ENCODE measurements at regions not wholly inside any gene's neighbourhood (a gene's known extent, or its start where the extent isn't known, plus 50 kb on each side); places are given as distances from the start of the nearest gene placed in this dataset.
A peak's percentile ranks its signal among the peaks of the same experiment; 100 is the strongest.

- no peak for DNase-seq
These were observed 311.0 kb downstream of the PTEN start for GRCh38 chr10:88174391-88174790.

DNA sequence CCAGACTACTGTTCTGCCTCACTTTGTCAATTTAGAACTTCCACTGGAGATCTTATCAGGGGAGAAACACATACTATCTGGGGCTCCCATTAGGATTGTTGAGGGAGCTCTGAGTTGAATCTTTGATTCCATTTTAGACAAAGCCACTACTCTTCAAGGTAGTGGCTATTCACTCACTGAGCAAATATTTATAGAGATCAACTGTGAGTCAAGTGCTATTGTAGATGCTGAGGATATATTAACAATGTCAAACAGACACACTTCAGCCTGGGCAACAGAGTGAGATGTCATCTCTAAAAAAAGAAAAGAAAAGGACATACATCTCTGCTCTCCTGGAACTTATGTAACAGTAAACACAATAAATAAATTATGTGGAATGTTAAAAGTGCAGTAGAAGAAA lies 315.3 kb downstream of the PTEN start:
- no peak for DNase-seq

DNA sequence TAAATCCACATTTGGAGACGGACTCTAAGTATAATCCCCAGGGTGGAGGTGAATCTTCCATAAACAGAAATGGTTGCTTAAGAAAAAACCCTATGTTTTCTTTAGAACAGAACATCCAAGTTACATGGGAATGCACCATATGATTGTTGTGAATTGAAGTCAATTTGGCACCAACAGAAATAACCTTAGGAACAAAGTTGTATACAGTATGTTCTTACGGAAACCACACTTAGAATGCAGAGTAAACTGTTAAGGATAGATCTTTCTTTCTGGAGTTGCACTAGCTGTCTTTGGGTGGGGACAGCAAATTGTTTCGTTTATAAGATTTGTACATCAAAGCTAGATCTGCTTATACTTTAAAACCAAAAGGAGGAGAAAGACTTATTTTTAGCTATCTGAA lies 316.4 kb downstream of the PTEN start:
- DNase-seq = no peak

DNA sequence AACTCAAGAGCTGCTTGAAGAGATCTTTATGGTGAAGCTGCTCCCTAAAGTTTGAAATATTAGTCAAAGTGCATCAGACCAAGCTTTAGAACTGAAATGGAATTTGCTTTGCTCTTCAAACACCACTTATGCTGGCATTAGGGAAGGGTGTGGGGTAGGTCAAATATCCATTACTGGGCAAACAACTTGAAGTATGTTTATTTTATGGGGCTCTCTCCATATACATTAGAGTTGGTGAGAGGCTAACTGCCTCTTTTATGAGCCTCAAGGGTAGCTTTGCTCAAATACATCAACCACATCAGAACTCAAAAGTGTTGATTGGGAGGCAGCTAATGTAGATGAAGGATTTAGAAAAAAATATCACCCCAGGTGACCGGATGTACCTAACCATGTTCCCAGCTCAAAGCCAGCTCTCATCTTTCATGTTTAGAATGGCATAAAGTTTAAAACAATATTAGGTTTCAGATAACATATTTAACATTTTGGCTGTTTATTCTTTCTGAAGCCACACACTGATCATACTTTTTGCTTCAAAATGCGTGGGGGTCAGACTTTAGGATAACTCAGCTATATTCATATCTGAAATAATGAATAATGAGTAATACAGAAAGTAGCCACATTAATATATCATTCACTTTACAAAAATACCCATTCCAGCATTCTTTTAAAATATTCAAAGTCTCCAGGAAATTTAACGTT lies 318.6 kb downstream of the PTEN start:
- no peak for DNase-seq

GRCh38 chr10:88182601-88182930 lies 319.1 kb downstream of the PTEN start:
- no peak for DNase-seq

DNA sequence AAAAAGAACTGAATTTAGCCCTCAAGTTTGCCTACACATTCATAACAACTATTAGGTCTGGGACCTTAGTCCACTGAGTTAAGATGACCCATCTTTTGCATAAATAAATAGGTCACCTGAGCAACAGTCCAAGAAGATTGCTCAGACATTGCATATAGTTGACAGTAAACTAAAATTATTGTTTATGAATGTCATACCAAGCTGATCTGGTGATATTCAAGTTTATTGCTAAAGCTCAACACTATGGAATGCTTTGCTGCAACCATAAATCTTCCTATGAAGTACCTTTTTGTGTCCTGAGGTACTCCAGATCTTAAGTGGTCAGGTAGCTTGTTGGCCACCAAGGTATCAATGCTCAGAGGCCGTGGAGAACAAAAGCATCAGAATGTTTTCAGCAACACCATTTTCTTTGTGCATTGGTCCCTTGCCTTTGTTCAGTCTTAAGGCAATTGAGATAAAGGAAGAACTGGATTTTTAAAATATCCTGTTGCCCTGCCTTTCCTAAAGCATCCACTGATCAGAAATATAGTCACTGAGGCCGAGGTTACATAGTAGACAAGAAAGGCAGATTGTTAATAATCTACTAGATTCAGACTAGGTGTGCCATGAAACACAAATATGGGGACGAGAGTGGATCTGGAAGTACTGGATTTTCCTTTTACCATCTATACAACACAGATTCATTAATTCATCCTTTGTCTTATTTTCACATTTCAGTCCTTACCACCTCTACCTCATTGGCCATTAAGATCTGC lies 321.3 kb downstream of the PTEN start:
- DNase-seq = no peak

GRCh38 chr10:88185830-88186229 lies 322.4 kb downstream of the PTEN start:
- DNase-seq = no peak

DNA sequence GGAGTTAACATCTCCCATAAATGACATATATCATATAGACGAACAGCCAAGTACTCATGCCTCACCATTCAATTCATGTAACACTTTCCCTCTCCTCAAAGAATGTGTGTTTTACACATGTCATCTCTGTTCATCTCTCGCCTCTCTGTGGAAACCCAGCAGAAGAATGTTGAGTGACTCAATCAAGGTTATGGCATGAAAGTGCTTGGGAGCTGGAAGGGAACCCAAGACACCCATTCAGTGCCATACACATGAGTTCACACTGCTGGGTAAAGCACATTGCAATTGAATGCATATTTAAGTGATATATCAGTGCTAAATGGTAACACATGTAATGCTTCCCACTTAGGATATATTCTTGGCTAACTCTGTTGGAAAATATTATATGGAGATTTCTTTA lies 322.9 kb downstream of the PTEN start:
- peak; percentile 19 for DNase-seq

DNA sequence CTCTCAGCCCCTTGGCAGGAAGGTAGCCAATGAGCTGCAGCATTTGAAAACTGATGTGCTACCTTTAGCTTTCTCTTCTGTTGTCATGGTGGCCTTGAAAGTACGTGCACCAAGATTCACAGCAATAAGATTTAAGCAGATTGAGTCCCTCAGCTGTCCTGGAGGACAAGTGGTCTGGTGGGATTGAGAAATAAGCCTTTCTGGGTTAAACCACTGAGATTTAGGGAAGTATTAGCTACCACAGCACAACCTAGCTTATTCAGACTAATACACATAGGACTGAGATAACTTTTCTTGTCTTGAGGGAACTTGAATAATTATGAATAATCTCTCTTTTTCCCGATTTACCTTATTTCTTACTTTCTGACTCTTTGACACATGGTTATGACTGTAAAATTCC lies 324.0 kb downstream of the PTEN start:
- DNase-seq = no peak

- no peak for DNase-seq
These were observed 326.7 kb downstream of the PTEN start for GRCh38 chr10:88190123-88190522.

GRCh38 chr10:88190540-88191235 lies 327.3 kb downstream of the PTEN start:
- DNase-seq = no peak

GRCh38 chr10:88193018-88193417 lies 329.6 kb downstream of the PTEN start:
- no peak for DNase-seq

- no peak for DNase-seq
These were observed 330.8 kb downstream of the PTEN start for GRCh38 chr10:88194041-88194887.

GRCh38 chr10:88194961-88195367 lies 331.5 kb downstream of the PTEN start:
- peak; percentile 9 for DNase-seq

GRCh38 chr10:88195841-88196240 lies 332.4 kb downstream of the PTEN start:
- DNase-seq = no peak

GRCh38 chr10:88196291-88196690 lies 332.9 kb downstream of the PTEN start:
- DNase-seq = no peak

- no peak for DNase-seq
These were observed 334.6 kb downstream of the PTEN start for GRCh38 chr10:88198023-88198422.

- DNase-seq = no peak
These were observed 337.0 kb downstream of the PTEN start for GRCh38 chr10:88200312-88201032.

- no peak for DNase-seq
These were observed 342.5 kb downstream of the PTEN start for GRCh38 chr10:88205842-88206446.

- no peak for DNase-seq
These were observed 343.7 kb downstream of the PTEN start for GRCh38 chr10:88207121-88207546.

GRCh38 chr10:88209231-88209630 lies 345.8 kb downstream of the PTEN start:
- DNase-seq = no peak
